ENCODE measurements at regions not wholly inside any gene's neighbourhood (a gene's known extent, or its start where the extent isn't known, plus 50 kb on each side); places are given as distances from the start of the nearest gene placed in this dataset.

DNA sequence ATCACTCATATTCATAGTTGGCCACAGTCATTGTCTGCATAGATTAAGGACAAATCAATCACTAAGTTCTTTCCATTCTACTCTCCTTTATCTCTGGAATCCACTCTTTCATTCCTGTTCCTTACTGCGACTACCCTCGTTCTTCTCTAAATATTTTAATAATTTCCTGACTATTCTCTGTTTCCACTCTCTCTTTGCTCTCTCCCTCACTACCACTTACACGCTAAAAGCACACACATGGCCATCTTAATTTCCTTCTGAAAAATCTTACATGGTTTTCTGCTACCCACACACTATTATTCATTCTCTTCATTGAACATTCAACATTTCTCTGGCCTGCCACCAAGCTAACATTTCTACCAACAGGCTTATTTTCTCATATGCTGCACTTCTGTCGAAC, 279.6 kb upstream of the PLSCR5 start:
- H3K27ac ChIP-seq (ENCODE audit: low read depth, low read length), result no peak overlapping the region
- no TSS peak for BruUV-seq (replicated peaks)
- no peaks in the 10 kb centered on the region for H3K27me3 ChIP-seq (ENCODE audit: insufficient read depth, low read length)
- H3K9ac ChIP-seq (ENCODE audit: low read length), result no peak overlapping the region
- DNase-seq (ENCODE audit: low read depth, low spot score) (no peak), ATAC-seq (no peak)
- ChIA-PET RAD21 (ENCODE audit: low non-redundant PET in 1 of 2, low total read pairs in 2 of 2, uncharacterized antibody in 2 of 2, unreplicated experiment in 2 of 2) (no interaction called here), CTCF (no interaction called here), POLR2A (no interaction called here)
- H3K4me2 ChIP-seq (ENCODE audit: low read length), result no peak overlapping the region
- no peaks in the 10 kb centered on the region for H3K9me3 ChIP-seq (ENCODE audit: control insufficient read depth in 1 of 2, insufficient read depth in 1 of 2, low read depth in 1 of 2, low read length in 2 of 2)
- no peaks in the 10 kb centered on the region for H4K20me1 ChIP-seq (ENCODE audit: insufficient read depth)
- H3K79me2 ChIP-seq (ENCODE audit: insufficient read depth, low read length), result no peaks in the 10 kb centered on the region
- H3K4me3 ChIP-seq (replicated peaks in 1 of 2; ENCODE audit: low read depth in 1 of 2, low read length in 2 of 2), result no peak overlapping the region
- H3K4me1 ChIP-seq (ENCODE audit: control insufficient read depth in 1 of 2, insufficient read depth in 2 of 2, low read length in 2 of 2), result no peaks in the 10 kb centered on the region
- no peaks in the 10 kb centered on the region for H3K36me3 ChIP-seq (ENCODE audit: control insufficient read depth in 1 of 2, insufficient read depth in 2 of 2, low read length in 2 of 2)
- H2AFZ ChIP-seq (ENCODE audit: low read depth, low read length, poor library complexity, severe bottlenecking), result no peak overlapping the region
- TF ChIP-seq, protein P1, sequence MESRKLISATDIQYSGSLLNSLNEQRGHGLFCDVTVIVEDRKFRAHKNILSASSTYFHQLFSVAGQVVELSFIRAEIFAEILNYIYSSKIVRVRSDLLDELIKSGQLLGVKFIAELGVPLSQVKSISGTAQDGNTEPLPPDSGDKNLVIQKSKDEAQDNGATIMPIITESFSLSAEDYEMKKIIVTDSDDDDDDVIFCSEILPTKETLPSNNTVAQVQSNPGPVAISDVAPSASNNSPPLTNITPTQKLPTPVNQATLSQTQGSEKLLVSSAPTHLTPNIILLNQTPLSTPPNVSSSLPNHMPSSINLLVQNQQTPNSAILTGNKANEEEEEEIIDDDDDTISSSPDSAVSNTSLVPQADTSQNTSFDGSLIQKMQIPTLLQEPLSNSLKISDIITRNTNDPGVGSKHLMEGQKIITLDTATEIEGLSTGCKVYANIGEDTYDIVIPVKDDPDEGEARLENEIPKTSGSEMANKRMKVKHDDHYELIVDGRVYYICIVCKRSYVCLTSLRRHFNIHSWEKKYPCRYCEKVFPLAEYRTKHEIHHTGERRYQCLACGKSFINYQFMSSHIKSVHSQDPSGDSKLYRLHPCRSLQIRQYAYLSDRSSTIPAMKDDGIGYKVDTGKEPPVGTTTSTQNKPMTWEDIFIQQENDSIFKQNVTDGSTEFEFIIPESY (IDR thresholded peaks at IDR 0.05; ENCODE audit: extremely low read depth, insufficient replicate concordance, low read length), result no peak
- TF ChIP-seq EZH2phosphoT487 (IDR thresholded peaks at IDR 0.05; ENCODE audit: borderline replicate concordance) (no peak), SIN3A (IDR thresholded peaks at IDR 0.05; ENCODE audit: low read depth) (no peak), ZFX (IDR thresholded peaks at IDR 0.05) (no peak), EZH2 (IDR thresholded peaks at IDR 0.05) (no peak), POLR2AphosphoS5 (IDR thresholded peaks at IDR 0.05; ENCODE audit: low read depth, low read length) (no peak), FOSL1 (IDR thresholded peaks at IDR 0.05; ENCODE audit: low read depth) (no peak), EGR1 (IDR thresholded peaks at IDR 0.05; ENCODE audit: low read depth) (no peak), SRF (IDR thresholded peaks at IDR 0.05; ENCODE audit: low read depth) (no peak), CEBPB (IDR thresholded peaks at IDR 0.05; ENCODE audit: low read depth) (no peak), TCF7L2 (IDR thresholded peaks at IDR 0.05; ENCODE audit: borderline replicate concordance, extremely low read depth, insufficient read depth, insufficient read length) (no peak), CBX3 (IDR thresholded peaks at IDR 0.05; ENCODE audit: low read depth) (no peak), SP1 (IDR thresholded peaks at IDR 0.05; ENCODE audit: low read depth) (no peak), ELF1 (IDR thresholded peaks at IDR 0.05; ENCODE audit: borderline replicate concordance, low read depth) (no peak), ZNF274 (IDR thresholded peaks at IDR 0.05; ENCODE audit: low read depth, low read length) (no peak), JUND (IDR thresholded peaks at IDR 0.05) (no peak)
- TF ChIP-seq, protein P2, sequence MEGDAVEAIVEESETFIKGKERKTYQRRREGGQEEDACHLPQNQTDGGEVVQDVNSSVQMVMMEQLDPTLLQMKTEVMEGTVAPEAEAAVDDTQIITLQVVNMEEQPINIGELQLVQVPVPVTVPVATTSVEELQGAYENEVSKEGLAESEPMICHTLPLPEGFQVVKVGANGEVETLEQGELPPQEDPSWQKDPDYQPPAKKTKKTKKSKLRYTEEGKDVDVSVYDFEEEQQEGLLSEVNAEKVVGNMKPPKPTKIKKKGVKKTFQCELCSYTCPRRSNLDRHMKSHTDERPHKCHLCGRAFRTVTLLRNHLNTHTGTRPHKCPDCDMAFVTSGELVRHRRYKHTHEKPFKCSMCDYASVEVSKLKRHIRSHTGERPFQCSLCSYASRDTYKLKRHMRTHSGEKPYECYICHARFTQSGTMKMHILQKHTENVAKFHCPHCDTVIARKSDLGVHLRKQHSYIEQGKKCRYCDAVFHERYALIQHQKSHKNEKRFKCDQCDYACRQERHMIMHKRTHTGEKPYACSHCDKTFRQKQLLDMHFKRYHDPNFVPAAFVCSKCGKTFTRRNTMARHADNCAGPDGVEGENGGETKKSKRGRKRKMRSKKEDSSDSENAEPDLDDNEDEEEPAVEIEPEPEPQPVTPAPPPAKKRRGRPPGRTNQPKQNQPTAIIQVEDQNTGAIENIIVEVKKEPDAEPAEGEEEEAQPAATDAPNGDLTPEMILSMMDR (IDR thresholded peaks at IDR 0.05 in 2 of 3, conservative IDR thresholded peaks at IDR 0.05 in 1 of 3; ENCODE audit: borderline replicate concordance in 1 of 3, insufficient read depth in 1 of 3, low read depth in 2 of 3, low read length in 2 of 3), result no peak
- TF ChIP-seq, protein P3, sequence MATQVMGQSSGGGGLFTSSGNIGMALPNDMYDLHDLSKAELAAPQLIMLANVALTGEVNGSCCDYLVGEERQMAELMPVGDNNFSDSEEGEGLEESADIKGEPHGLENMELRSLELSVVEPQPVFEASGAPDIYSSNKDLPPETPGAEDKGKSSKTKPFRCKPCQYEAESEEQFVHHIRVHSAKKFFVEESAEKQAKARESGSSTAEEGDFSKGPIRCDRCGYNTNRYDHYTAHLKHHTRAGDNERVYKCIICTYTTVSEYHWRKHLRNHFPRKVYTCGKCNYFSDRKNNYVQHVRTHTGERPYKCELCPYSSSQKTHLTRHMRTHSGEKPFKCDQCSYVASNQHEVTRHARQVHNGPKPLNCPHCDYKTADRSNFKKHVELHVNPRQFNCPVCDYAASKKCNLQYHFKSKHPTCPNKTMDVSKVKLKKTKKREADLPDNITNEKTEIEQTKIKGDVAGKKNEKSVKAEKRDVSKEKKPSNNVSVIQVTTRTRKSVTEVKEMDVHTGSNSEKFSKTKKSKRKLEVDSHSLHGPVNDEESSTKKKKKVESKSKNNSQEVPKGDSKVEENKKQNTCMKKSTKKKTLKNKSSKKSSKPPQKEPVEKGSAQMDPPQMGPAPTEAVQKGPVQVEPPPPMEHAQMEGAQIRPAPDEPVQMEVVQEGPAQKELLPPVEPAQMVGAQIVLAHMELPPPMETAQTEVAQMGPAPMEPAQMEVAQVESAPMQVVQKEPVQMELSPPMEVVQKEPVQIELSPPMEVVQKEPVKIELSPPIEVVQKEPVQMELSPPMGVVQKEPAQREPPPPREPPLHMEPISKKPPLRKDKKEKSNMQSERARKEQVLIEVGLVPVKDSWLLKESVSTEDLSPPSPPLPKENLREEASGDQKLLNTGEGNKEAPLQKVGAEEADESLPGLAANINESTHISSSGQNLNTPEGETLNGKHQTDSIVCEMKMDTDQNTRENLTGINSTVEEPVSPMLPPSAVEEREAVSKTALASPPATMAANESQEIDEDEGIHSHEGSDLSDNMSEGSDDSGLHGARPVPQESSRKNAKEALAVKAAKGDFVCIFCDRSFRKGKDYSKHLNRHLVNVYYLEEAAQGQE (IDR thresholded peaks at IDR 0.05; ENCODE audit: low read depth), result no peak
- TF ChIP-seq, protein P4, sequence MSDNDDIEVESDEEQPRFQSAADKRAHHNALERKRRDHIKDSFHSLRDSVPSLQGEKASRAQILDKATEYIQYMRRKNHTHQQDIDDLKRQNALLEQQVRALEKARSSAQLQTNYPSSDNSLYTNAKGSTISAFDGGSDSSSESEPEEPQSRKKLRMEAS (IDR thresholded peaks at IDR 0.05), result no peak
- intact Hi-C loops (cut with micrococcal nuclease), result no loop called here
- no peaks in the 10 kb centered on the region for H3K9me2 ChIP-seq (ENCODE audit: insufficient read depth)
